ENCODE measurements at regions not wholly inside any gene's neighbourhood (a gene's known extent, or its start where the extent isn't known, plus 50 kb on each side); places are given as distances from the start of the nearest gene placed in this dataset.

- no peak overlapping the region for H2AFZ ChIP-seq (ENCODE audit: low read depth, low read length)
- no peaks in the 10 kb centered on the region for H3K9me3 ChIP-seq (ENCODE audit: insufficient read depth, low read length, severe bottlenecking)
- no peak overlapping the region for H3K4me3 ChIP-seq (ENCODE audit: low read depth in 1 of 2, low read length in 2 of 2)
- no peak overlapping the region for H3K4me2 ChIP-seq (ENCODE audit: insufficient read depth, low read length)
- ATAC-seq (ENCODE audit: insufficient read depth, low read depth) (no peak), DNase-seq (no peak)
- no peaks in the 10 kb centered on the region for H3K4me1 ChIP-seq (ENCODE audit: insufficient read depth, low read length)
- no peak overlapping the region for H3K9ac ChIP-seq (ENCODE audit: low read depth, low read length)
- H4K20me1 ChIP-seq (ENCODE audit: insufficient read depth, low read length): no peaks in the 10 kb centered on the region
- TF ChIP-seq EZH2 (IDR thresholded peaks at IDR 0.05; ENCODE audit: borderline replicate concordance, low read depth, low read length, severe bottlenecking) (no peak), CTCF (IDR thresholded peaks at IDR 0.05; ENCODE audit: borderline replicate concordance, extremely low read depth, low read length, poor library complexity, severe bottlenecking) (no peak)
- no peaks in the 10 kb centered on the region for H3K79me2 ChIP-seq (ENCODE audit: insufficient read depth, low read length)
- H3K36me3 ChIP-seq (ENCODE audit: insufficient read depth, low read length): no peaks in the 10 kb centered on the region
- H3K27me3 ChIP-seq (ENCODE audit: insufficient read depth, low read length, poor library complexity): no peaks in the 10 kb centered on the region
- H3K27ac ChIP-seq (ENCODE audit: low read length): no peak overlapping the region
Observed at GRCh38 chr2:123530004-123530403, 495.1 kb upstream of the CNTNAP5 start.

- DNase-seq: no peak
- TF ChIP-seq EZH2 (IDR thresholded peaks at IDR 0.05; ENCODE audit: borderline replicate concordance, low read depth, low read length, severe bottlenecking) (no peak), CTCF (IDR thresholded peaks at IDR 0.05; ENCODE audit: borderline replicate concordance, extremely low read depth, low read length, poor library complexity, severe bottlenecking) (no peak)
- no peaks in the 10 kb centered on the region for H3K4me1 ChIP-seq (ENCODE audit: insufficient read depth, low read length)
- no peaks in the 10 kb centered on the region for H3K79me2 ChIP-seq (ENCODE audit: insufficient read depth, low read length)
- no peaks in the 10 kb centered on the region for H3K27me3 ChIP-seq (ENCODE audit: insufficient read depth, low read length, poor library complexity)
- H3K9me3 ChIP-seq (ENCODE audit: insufficient read depth, low read length, severe bottlenecking): no peaks in the 10 kb centered on the region
- ATAC-seq (ENCODE audit: insufficient read depth, low read depth): no peak
- no peaks in the 10 kb centered on the region for H4K20me1 ChIP-seq (ENCODE audit: insufficient read depth, low read length)
- no peak overlapping the region for H3K4me2 ChIP-seq (ENCODE audit: insufficient read depth, low read length)
- H3K9ac ChIP-seq (ENCODE audit: low read depth, low read length): no peak overlapping the region
- no peak overlapping the region for H3K27ac ChIP-seq (ENCODE audit: low read length)
- no peak overlapping the region for H3K4me3 ChIP-seq (ENCODE audit: low read depth in 1 of 2, low read length in 2 of 2)
- H2AFZ ChIP-seq (ENCODE audit: low read depth, low read length): no peak overlapping the region
- no peaks in the 10 kb centered on the region for H3K36me3 ChIP-seq (ENCODE audit: insufficient read depth, low read length)
Observed at GRCh38 chr2:123532126-123532525, 493.0 kb upstream of the CNTNAP5 start.

GRCh38 chr2:123532994-123533393 is 492.1 kb upstream of the CNTNAP5 start:
- Histone ChIP-seq H3K27ac (ENCODE audit: low read length) (no peak overlapping the region), H3K4me2 (ENCODE audit: insufficient read depth, low read length) (no peak overlapping the region), H3K9ac (ENCODE audit: low read depth, low read length) (no peak overlapping the region), H3K27me3 (ENCODE audit: insufficient read depth, low read length, poor library complexity) (no peaks in the 10 kb centered on the region), H3K79me2 (ENCODE audit: insufficient read depth, low read length) (no peaks in the 10 kb centered on the region), H2AFZ (ENCODE audit: low read depth, low read length) (no peak overlapping the region), H4K20me1 (ENCODE audit: insufficient read depth, low read length) (no peaks in the 10 kb centered on the region), H3K4me1 (ENCODE audit: insufficient read depth, low read length) (no peaks in the 10 kb centered on the region), H3K9me3 (ENCODE audit: insufficient read depth, low read length, severe bottlenecking) (no peaks in the 10 kb centered on the region), H3K36me3 (ENCODE audit: insufficient read depth, low read length) (no peaks in the 10 kb centered on the region), H3K4me3 (ENCODE audit: low read depth in 1 of 2, low read length in 2 of 2) (no peak overlapping the region)
- DNase-seq: no peak
- no peak for ATAC-seq (ENCODE audit: insufficient read depth, low read depth)
- TF ChIP-seq EZH2 (IDR thresholded peaks at IDR 0.05; ENCODE audit: borderline replicate concordance, low read depth, low read length, severe bottlenecking): no peak
- TF ChIP-seq CTCF (IDR thresholded peaks at IDR 0.05; ENCODE audit: borderline replicate concordance, extremely low read depth, low read length, poor library complexity, severe bottlenecking): no peak

- Histone ChIP-seq H3K9ac (ENCODE audit: low read depth, low read length) (no peak overlapping the region), H3K9me3 (ENCODE audit: insufficient read depth, low read length, severe bottlenecking) (no peaks in the 10 kb centered on the region), H3K27me3 (ENCODE audit: insufficient read depth, low read length, poor library complexity) (no peaks in the 10 kb centered on the region), H2AFZ (ENCODE audit: low read depth, low read length) (no peak overlapping the region), H4K20me1 (ENCODE audit: insufficient read depth, low read length) (no peaks in the 10 kb centered on the region), H3K79me2 (ENCODE audit: insufficient read depth, low read length) (no peaks in the 10 kb centered on the region), H3K4me2 (ENCODE audit: insufficient read depth, low read length) (no peak overlapping the region), H3K36me3 (ENCODE audit: insufficient read depth, low read length) (no peaks in the 10 kb centered on the region), H3K4me1 (ENCODE audit: insufficient read depth, low read length) (no peaks in the 10 kb centered on the region), H3K4me3 (ENCODE audit: low read depth in 1 of 2, low read length in 2 of 2) (no peak overlapping the region), H3K27ac (ENCODE audit: low read length) (no peak overlapping the region)
- DNase-seq (no peak), ATAC-seq (ENCODE audit: insufficient read depth, low read depth) (no peak)
- TF ChIP-seq EZH2 (IDR thresholded peaks at IDR 0.05; ENCODE audit: borderline replicate concordance, low read depth, low read length, severe bottlenecking) (no peak), CTCF (IDR thresholded peaks at IDR 0.05; ENCODE audit: borderline replicate concordance, extremely low read depth, low read length, poor library complexity, severe bottlenecking) (no peak)
Observed at GRCh38 chr2:123540291-123540690, 484.8 kb upstream of the CNTNAP5 start.

Measured in DND-41 (cell line).